Cardiac muscle cell (in vitro differentiated cells and primary cell): ENCODE measurements at regions not wholly inside any gene's neighbourhood (a gene's known extent, or its start where the extent isn't known, plus 50 kb on each side); places are given as distances from the start of the nearest gene placed in this dataset.

Experiments
- DNase-seq, 2 donors: peaks; one replicate each; pipeline versions ENCODE4 v3.0.0 to v3.0.0-alpha.2; 2010 to 2017; ENCODE audit warnings: low read depth in 1 of 2, low spot score in 1 of 2
- H3K27ac ChIP-seq: fragments of 200-600 bp; sonication (generic); 2 replicates; pipeline ENCODE4 v1.5.1; 2016
- H3K27me3 ChIP-seq: fragments of 200-600 bp; sonication (generic); 2 replicates; pipeline ENCODE4 v1.6.0; 2016; ENCODE audit warnings: control low read depth
- H3K36me3 ChIP-seq: fragments of 200-600 bp; sonication (generic); 2 replicates; pipeline ENCODE4 v1.5.1; 2016; ENCODE audit warnings: control low read depth
- H3K4me1 ChIP-seq: fragments of 200-600 bp; sonication (generic); 2 replicates; pipeline ENCODE4 v1.8.1; 2017; ENCODE audit warnings: low read depth, mild to moderate bottlenecking, mixed run types
- H3K4me3 ChIP-seq: fragments of 200-600 bp; sonication (generic); 2 replicates; pipeline ENCODE4 v1.5.1; 2016; ENCODE audit warnings: mild to moderate bottlenecking
- H3K9me3 ChIP-seq: fragments of 200-600 bp; sonication (generic); 2 replicates; pipeline ENCODE4 v1.5.1; 2017; ENCODE audit warnings: low read depth, mild to moderate bottlenecking, control low read depth
- CTCF ChIP-seq: IDR thresholded peaks from 2 replicates; pipeline ENCODE4 v1.5.1; 2012; ENCODE audit warnings: low read depth, mild to moderate bottlenecking, low read length

- Histone ChIP-seq H3K36me3 (no peaks in the 10 kb centered on the region), H3K27ac (no peak overlapping the region), H3K4me3 (no peak overlapping the region), H3K9me3 (no peaks in the 10 kb centered on the region), H3K4me1 (peaks cover 3% of the 10 kb centered on the region), H3K27me3 (peaks cover 9% of the 10 kb centered on the region)
- TF ChIP-seq CTCF = peak; percentile 81
- DNase-seq = peak; percentile 83 to 89
Measured at GRCh38 chr11:32176223-32176934, 85.5 kb downstream of the RCN1 start.

GRCh38 chr11:32178692-32179091, 87.8 kb downstream of the RCN1 start:
- Histone ChIP-seq H3K4me3 (no peak overlapping the region), H3K27me3 (peaks cover 9% of the 10 kb centered on the region), H3K9me3 (no peaks in the 10 kb centered on the region), H3K36me3 (no peaks in the 10 kb centered on the region), H3K27ac (no peak overlapping the region), H3K4me1 (peaks cover 5% of the 10 kb centered on the region)
- no peak for DNase-seq
- TF ChIP-seq CTCF = no peak

- H3K27me3 ChIP-seq = peaks cover 9% of the 10 kb centered on the region
- TF ChIP-seq CTCF = no peak
- no peak for DNase-seq
- H3K4me1 ChIP-seq = peaks cover 5% of the 10 kb centered on the region
- no peaks in the 10 kb centered on the region for H3K36me3 ChIP-seq
- no peak overlapping the region for H3K27ac ChIP-seq
- no peak overlapping the region for H3K4me3 ChIP-seq
- no peaks in the 10 kb centered on the region for H3K9me3 ChIP-seq
Measured at GRCh38 chr11:32183512-32183911, 92.6 kb downstream of the RCN1 start.

- Histone ChIP-seq H3K27ac (no peak overlapping the region), H3K4me3 (no peak overlapping the region), H3K9me3 (no peaks in the 10 kb centered on the region), H3K36me3 (no peaks in the 10 kb centered on the region), H3K27me3 (peaks cover 9% of the 10 kb centered on the region), H3K4me1 (peaks cover 5% of the 10 kb centered on the region)
- TF ChIP-seq CTCF = no peak
- DNase-seq = peak in 1 of 2 donors; percentile 10
Measured at GRCh38 chr11:32184041-32184722, 93.3 kb downstream of the RCN1 start.

- H3K4me3 ChIP-seq = no peak overlapping the region
- H3K27ac ChIP-seq = no peak overlapping the region
- peaks cover 5% of the 10 kb centered on the region for H3K4me1 ChIP-seq
- no peaks in the 10 kb centered on the region for H3K9me3 ChIP-seq
- no peak for DNase-seq
- TF ChIP-seq CTCF = no peak
- H3K27me3 ChIP-seq = peaks cover 2% of the 10 kb centered on the region
- no peaks in the 10 kb centered on the region for H3K36me3 ChIP-seq
Measured at GRCh38 chr11:32184723-32185376, 94.0 kb downstream of the RCN1 start.
